HCT116 (cell line): ENCODE measurements at regions not wholly inside any gene's neighbourhood (a gene's known extent, or its start where the extent isn't known, plus 50 kb on each side); places are given as distances from the start of the nearest gene placed in this dataset.

Source experiments
- CEBPB ChIP-seq: IDR thresholded peaks from 2 replicates; pipeline ENCODE4 v1.6.1; 2012; ENCODE audit warnings: low read depth
- CTCF ChIP-seq, 3 experiments: fragments of 200-600 bp in 1 of 3; sonication (generic) in 1 of 3; IDR thresholded peaks in 2 of 3; conservative IDR thresholded peaks in 1 of 3; 2 replicates each; pipeline ENCODE4 v1.5.1; 2012 to 2017; ENCODE audit warnings: low read depth in 2 of 3, low read length in 2 of 3, antibody characterized with exemption in 1 of 3, borderline replicate concordance in 1 of 3, control low read depth in 1 of 3, mild to moderate bottlenecking in 1 of 3, mixed read lengths in 1 of 3, mixed run types in 1 of 3, moderate library complexity in 1 of 3; ENCODE audit not compliant: insufficient read depth in 1 of 3
- EGR1 ChIP-seq: IDR thresholded peaks from 2 replicates; pipeline ENCODE4 v1.6.1; 2012; ENCODE audit warnings: low read depth
- EZH2 ChIP-seq: fragments of 200-600 bp; sonication (generic); IDR thresholded peaks from 2 replicates; pipeline ENCODE4 v1.6.1; 2017; ENCODE audit warnings: antibody characterized with exemption, mixed run types
- EZH2phosphoT487 ChIP-seq: fragments of 200-600 bp; IDR thresholded peaks from 2 replicates; pipeline ENCODE4 v1.6.1; 2018; ENCODE audit warnings: antibody characterized with exemption, borderline replicate concordance
- FOSL1 ChIP-seq: IDR thresholded peaks from 2 replicates; pipeline ENCODE4 v1.6.1; 2012; ENCODE audit warnings: low read depth
- MAX ChIP-seq: IDR thresholded peaks from 2 replicates; pipeline ENCODE4 v1.6.1; 2012
- POLR2A ChIP-seq: IDR thresholded peaks from 2 replicates; pipeline ENCODE4 v1.7.0; 2011; ENCODE audit warnings: borderline replicate concordance; ENCODE audit not compliant: insufficient read depth, insufficient read length; ENCODE audit errors: extremely low read depth
- POLR2AphosphoS5 ChIP-seq: IDR thresholded peaks from 2 replicates; pipeline ENCODE4 v1.6.1; 2011; ENCODE audit warnings: mild to moderate bottlenecking, low read depth, low read length, moderate library complexity
- RAD21 ChIP-seq: IDR thresholded peaks from 2 replicates; pipeline ENCODE4 v1.6.1; 2012; ENCODE audit warnings: low read depth, mild to moderate bottlenecking
- SP1 ChIP-seq: IDR thresholded peaks from 2 replicates; pipeline ENCODE4 v1.6.1; 2012; ENCODE audit warnings: low read depth
- YY1 ChIP-seq: IDR thresholded peaks from 2 replicates; pipeline ENCODE4 v1.6.1; 2011; ENCODE audit warnings: low read length, low read depth, moderate library complexity, mild to moderate bottlenecking; ENCODE audit not compliant: insufficient replicate concordance; ENCODE audit errors: extremely low read depth
- ZFX ChIP-seq: fragments of 450-650 bp; IDR thresholded peaks from 2 replicates; pipeline ENCODE4 v1.6.1; 2017

- peak; percentile 89 to 94 (median 90) for TF ChIP-seq CTCF (IDR thresholded peaks at IDR 0.05 in 2 of 3, conservative IDR thresholded peaks at IDR 0.05 in 1 of 3; ENCODE audit: borderline replicate concordance in 1 of 3, insufficient read depth in 1 of 3, low read depth in 2 of 3, low read length in 2 of 3)
- TF ChIP-seq POLR2AphosphoS5, result no peak
- no peak for TF ChIP-seq EZH2
- peak; percentile 90 for TF ChIP-seq RAD21
- no peak for TF ChIP-seq YY1
- TF ChIP-seq MAX, result peak; percentile 56
- no peak for TF ChIP-seq ZFX
- no peak for TF ChIP-seq EGR1
- TF ChIP-seq POLR2A, result no peak
- no peak for TF ChIP-seq CEBPB
- TF ChIP-seq EZH2phosphoT487, result no peak
- no peak for TF ChIP-seq FOSL1
- no peak for TF ChIP-seq SP1
These were observed 154.9 kb upstream of the NAV2 start for GRCh38 chr11:19557720-19558140.
